Neural cell (in vitro differentiated cells): ENCODE measurements at regions not wholly inside any gene's neighbourhood (a gene's known extent, or its start where the extent isn't known, plus 50 kb on each side); places are given as distances from the start of the nearest gene placed in this dataset.

Source experiments
- H2AFZ ChIP-seq: fragments of 200-600, 300-800 bp; sonication (generic), shearing (Covaris generic); 2 replicates; pipeline ENCODE4 v1.6.0; 2014; ENCODE audit warnings: low read depth, mild to moderate bottlenecking, antibody characterized with exemption, low read length, moderate library complexity
- H3F3A ChIP-seq: fragments of 200-600 bp; shearing (Covaris generic); 2 replicates; pipeline ENCODE4 v1.6.1; 2016; ENCODE audit warnings: mild to moderate bottlenecking, moderate library complexity, mixed read lengths, antibody characterized with exemption, low read length; ENCODE audit not compliant: insufficient read depth, poor library complexity, severe bottlenecking
- H3K27ac ChIP-seq: fragments of 200-600, 300-800 bp; sonication (generic), shearing (Covaris generic); 2 replicates; pipeline ENCODE4 v1.5.1; 2014; ENCODE audit warnings: mild to moderate bottlenecking, low read length, moderate library complexity
- H3K27me3 ChIP-seq: fragments of 300-800, 200-600 bp; sonication (generic), shearing (Covaris generic); 2 replicates; pipeline ENCODE4 v1.6.0; 2014; ENCODE audit warnings: mild to moderate bottlenecking, low read depth, low read length, moderate library complexity; ENCODE audit not compliant: insufficient read depth
- H3K36me3 ChIP-seq: fragments of 300-800, 200-600 bp; sonication (generic), shearing (Covaris generic); 2 replicates; pipeline ENCODE4 v1.5.1; 2014; ENCODE audit warnings: mild to moderate bottlenecking, antibody characterized with exemption, low read length, moderate library complexity; ENCODE audit not compliant: insufficient read depth
- H3K4me2 ChIP-seq: fragments of 300-800, 200-600 bp; sonication (generic), shearing (Covaris generic); 2 replicates; pipeline ENCODE4 v1.6.0; 2014; ENCODE audit warnings: mild to moderate bottlenecking, low read length
- H3K4me3 ChIP-seq: fragments of 300-800, 200-600 bp; sonication (generic), shearing (Covaris generic); 2 replicates; pipeline ENCODE4 v1.5.1; 2014; ENCODE audit warnings: mild to moderate bottlenecking, low read length, moderate library complexity
- H3K79me2 ChIP-seq: fragments of 200-600 bp; shearing (Covaris generic); replicated peaks from 2 replicates; pipeline ENCODE4 v1.6.0; 2014; ENCODE audit warnings: mild to moderate bottlenecking, low read length, moderate library complexity; ENCODE audit not compliant: insufficient read depth
- H3K9ac ChIP-seq: fragments of 300-800, 200-600 bp; sonication (generic), shearing (Covaris generic); 2 replicates; pipeline ENCODE4 v1.6.1; 2016; ENCODE audit warnings: mild to moderate bottlenecking, low read length, mixed read lengths
- H3K9me2 ChIP-seq: fragments of 200-600 bp; shearing (Covaris generic); 2 replicates; pipeline ENCODE4 v1.6.1; 2016; ENCODE audit warnings: mild to moderate bottlenecking, low read length, mixed read lengths; ENCODE audit not compliant: insufficient read depth
- H3K9me3 ChIP-seq: fragments of 200-600, 300-800 bp; sonication (generic), shearing (Covaris generic); 2 replicates; pipeline ENCODE4 v1.6.1; 2016; ENCODE audit warnings: mild to moderate bottlenecking, mixed run types, low read length, moderate library complexity, mixed read lengths
- H4K20me1 ChIP-seq: fragments of 200-600 bp; shearing (Covaris generic); 2 replicates; pipeline ENCODE4 v1.6.1; 2016; ENCODE audit warnings: mild to moderate bottlenecking, mixed run types; ENCODE audit not compliant: insufficient read depth
- EP300 ChIP-seq: fragments of 450-650 bp; conservative IDR thresholded peaks from 2 replicates; pipeline ENCODE4 v1.6.1; 2014; ENCODE audit warnings: antibody characterized with exemption, mild to moderate bottlenecking, moderate library complexity; ENCODE audit not compliant: poor library complexity, severe bottlenecking
- EZH2 ChIP-seq: fragments of 200-600, 300-800 bp; shearing (Covaris generic), sonication (generic); IDR thresholded peaks from 2 replicates; pipeline ENCODE4 v1.6.1; 2014; ENCODE audit warnings: antibody characterized with exemption, low read length, borderline replicate concordance, mild to moderate bottlenecking; ENCODE audit not compliant: insufficient read depth, poor library complexity, severe bottlenecking
- MXI1 ChIP-seq: fragments of 450-650 bp; conservative IDR thresholded peaks from 2 replicates; pipeline ENCODE4 v1.6.1; 2014; ENCODE audit warnings: antibody characterized with exemption, mild to moderate bottlenecking; ENCODE audit not compliant: poor library complexity, severe bottlenecking
- POLR2AphosphoS5 ChIP-seq: IDR thresholded peaks from 2 replicates; pipeline ENCODE4 v1.6.1; 2012
- RAD21 ChIP-seq: fragments of 450-650 bp; conservative IDR thresholded peaks from 2 replicates; pipeline ENCODE4 v1.6.1; 2014; ENCODE audit warnings: antibody characterized with exemption, mild to moderate bottlenecking, moderate library complexity
- SMC3 ChIP-seq: fragments of 450-650 bp; conservative IDR thresholded peaks from 2 replicates; pipeline ENCODE4 v1.6.1; 2014; ENCODE audit warnings: antibody characterized with exemption, mild to moderate bottlenecking, moderate library complexity; ENCODE audit not compliant: poor library complexity
- TAF1 ChIP-seq: IDR thresholded peaks from 2 replicates; pipeline ENCODE4 v1.6.1; 2012; ENCODE audit warnings: low read depth
- TF ChIP-seq, protein P1 (sequence below): IDR thresholded peaks from 2 replicates; pipeline ENCODE4 v1.6.1; 2012; ENCODE audit warnings: borderline replicate concordance
- TF ChIP-seq, protein P2 (sequence below): fragments of 450-650 bp; IDR thresholded peaks from 2 replicates; pipeline ENCODE4 v1.5.1; 2014; ENCODE audit warnings: antibody characterized with exemption, mild to moderate bottlenecking, moderate library complexity; ENCODE audit not compliant: poor library complexity, severe bottlenecking

DNA sequence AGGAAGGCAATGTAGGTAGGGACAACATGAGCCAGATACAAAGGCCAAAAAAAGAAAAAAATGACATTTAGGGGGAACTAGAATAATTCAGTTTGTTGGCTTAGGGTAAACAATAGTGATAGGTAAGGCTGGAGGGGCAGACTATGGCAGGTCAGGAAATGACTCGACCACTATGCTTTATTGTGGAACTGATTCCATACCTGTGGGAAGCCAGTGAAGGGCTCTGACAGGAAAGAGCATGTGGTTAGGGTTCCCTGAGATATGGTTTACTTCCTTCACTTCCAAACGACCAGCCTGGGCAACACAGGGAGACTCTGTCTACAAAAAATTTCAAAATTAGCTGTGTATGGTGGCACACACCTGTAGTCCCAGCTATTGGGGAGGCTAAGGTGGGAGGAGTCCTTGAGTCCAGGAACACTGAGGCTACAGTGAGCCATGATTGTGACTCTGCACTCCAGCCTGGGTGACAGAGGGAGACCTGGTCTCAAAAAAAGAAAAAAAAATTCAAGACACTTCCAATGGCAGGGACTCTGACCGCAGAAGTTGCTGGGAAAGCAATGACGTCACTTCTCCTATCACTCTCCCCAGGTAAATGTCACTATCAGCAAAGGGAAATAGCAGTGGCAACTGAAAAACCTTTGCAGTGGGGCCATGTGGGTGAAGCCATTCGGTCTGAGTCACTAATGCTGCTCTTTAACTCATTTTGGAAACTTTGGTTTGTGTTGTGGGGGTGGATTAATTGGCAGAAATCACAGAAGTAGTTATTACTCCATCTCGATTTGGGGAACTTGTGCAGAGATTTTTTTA lies 192.8 kb upstream of the TSC22D1 start:
- Histone ChIP-seq H3K36me3 (no peaks in the 10 kb centered on the region), H3K4me3 (no peak overlapping the region), H3K27me3 (no peaks in the 10 kb centered on the region), H3K9me2 (no peaks in the 10 kb centered on the region), H3K79me2 (no peaks in the 10 kb centered on the region), H3K4me2 (no peak overlapping the region), H2AFZ (no peak overlapping the region), H4K20me1 (no peaks in the 10 kb centered on the region), H3K9ac (no peak overlapping the region), H3K27ac (no peak overlapping the region), H3K9me3 (no peaks in the 10 kb centered on the region), H3F3A (no peaks in the 10 kb centered on the region)
- TF ChIP-seq SMC3 = no peak
- TF ChIP-seq EZH2 = no peak
- no peak for TF ChIP-seq MXI1
- TF ChIP-seq, protein P1, sequence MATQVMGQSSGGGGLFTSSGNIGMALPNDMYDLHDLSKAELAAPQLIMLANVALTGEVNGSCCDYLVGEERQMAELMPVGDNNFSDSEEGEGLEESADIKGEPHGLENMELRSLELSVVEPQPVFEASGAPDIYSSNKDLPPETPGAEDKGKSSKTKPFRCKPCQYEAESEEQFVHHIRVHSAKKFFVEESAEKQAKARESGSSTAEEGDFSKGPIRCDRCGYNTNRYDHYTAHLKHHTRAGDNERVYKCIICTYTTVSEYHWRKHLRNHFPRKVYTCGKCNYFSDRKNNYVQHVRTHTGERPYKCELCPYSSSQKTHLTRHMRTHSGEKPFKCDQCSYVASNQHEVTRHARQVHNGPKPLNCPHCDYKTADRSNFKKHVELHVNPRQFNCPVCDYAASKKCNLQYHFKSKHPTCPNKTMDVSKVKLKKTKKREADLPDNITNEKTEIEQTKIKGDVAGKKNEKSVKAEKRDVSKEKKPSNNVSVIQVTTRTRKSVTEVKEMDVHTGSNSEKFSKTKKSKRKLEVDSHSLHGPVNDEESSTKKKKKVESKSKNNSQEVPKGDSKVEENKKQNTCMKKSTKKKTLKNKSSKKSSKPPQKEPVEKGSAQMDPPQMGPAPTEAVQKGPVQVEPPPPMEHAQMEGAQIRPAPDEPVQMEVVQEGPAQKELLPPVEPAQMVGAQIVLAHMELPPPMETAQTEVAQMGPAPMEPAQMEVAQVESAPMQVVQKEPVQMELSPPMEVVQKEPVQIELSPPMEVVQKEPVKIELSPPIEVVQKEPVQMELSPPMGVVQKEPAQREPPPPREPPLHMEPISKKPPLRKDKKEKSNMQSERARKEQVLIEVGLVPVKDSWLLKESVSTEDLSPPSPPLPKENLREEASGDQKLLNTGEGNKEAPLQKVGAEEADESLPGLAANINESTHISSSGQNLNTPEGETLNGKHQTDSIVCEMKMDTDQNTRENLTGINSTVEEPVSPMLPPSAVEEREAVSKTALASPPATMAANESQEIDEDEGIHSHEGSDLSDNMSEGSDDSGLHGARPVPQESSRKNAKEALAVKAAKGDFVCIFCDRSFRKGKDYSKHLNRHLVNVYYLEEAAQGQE = no peak
- no peak for TF ChIP-seq EP300
- TF ChIP-seq POLR2AphosphoS5 = no peak
- TF ChIP-seq, protein P2, sequence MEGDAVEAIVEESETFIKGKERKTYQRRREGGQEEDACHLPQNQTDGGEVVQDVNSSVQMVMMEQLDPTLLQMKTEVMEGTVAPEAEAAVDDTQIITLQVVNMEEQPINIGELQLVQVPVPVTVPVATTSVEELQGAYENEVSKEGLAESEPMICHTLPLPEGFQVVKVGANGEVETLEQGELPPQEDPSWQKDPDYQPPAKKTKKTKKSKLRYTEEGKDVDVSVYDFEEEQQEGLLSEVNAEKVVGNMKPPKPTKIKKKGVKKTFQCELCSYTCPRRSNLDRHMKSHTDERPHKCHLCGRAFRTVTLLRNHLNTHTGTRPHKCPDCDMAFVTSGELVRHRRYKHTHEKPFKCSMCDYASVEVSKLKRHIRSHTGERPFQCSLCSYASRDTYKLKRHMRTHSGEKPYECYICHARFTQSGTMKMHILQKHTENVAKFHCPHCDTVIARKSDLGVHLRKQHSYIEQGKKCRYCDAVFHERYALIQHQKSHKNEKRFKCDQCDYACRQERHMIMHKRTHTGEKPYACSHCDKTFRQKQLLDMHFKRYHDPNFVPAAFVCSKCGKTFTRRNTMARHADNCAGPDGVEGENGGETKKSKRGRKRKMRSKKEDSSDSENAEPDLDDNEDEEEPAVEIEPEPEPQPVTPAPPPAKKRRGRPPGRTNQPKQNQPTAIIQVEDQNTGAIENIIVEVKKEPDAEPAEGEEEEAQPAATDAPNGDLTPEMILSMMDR = no peak
- no peak for TF ChIP-seq RAD21
- TF ChIP-seq TAF1 = no peak

DNA sequence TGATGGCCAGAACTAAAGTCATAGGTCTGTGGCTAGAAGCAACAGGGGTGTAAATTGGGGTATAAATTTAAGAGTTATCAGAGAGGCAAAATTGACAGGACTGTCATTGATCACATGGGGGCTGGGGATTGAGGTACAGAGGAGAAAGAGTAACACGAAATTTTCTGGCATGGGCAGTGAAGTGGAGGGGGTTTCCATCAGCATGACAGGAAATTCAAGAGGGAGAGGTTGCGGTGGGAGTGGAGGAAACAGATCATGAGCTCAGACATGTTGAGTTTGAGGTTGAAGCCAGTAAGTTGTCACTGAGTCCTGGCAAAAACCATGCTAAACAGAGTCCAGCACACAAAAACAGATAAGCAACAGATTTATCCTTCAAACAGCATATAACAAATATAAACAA lies 192.1 kb upstream of the TSC22D1 start:
- H3K36me3 ChIP-seq = no peaks in the 10 kb centered on the region
- H3K4me3 ChIP-seq = no peak overlapping the region
- H3K27ac ChIP-seq = no peak overlapping the region
- no peak overlapping the region for H3K9ac ChIP-seq
- H4K20me1 ChIP-seq = no peaks in the 10 kb centered on the region
- no peaks in the 10 kb centered on the region for H3K27me3 ChIP-seq
- H3K9me3 ChIP-seq = no peaks in the 10 kb centered on the region
- TF ChIP-seq RAD21 (no peak), MXI1 (no peak), EP300 (no peak), SMC3 (no peak), EZH2 (no peak), POLR2AphosphoS5 (no peak), TAF1 (no peak)
- TF ChIP-seq, protein P1 = no peak
- TF ChIP-seq, protein P2 = no peak
- H3F3A ChIP-seq = no peaks in the 10 kb centered on the region
- no peak overlapping the region for H3K4me2 ChIP-seq
- no peaks in the 10 kb centered on the region for H3K9me2 ChIP-seq
- H3K79me2 ChIP-seq = no peaks in the 10 kb centered on the region
- H2AFZ ChIP-seq = no peak overlapping the region
